PC-9 (cell line): ENCODE measurements at regions not wholly inside any gene's neighbourhood (a gene's known extent, or its start where the extent isn't known, plus 50 kb on each side); places are given as distances from the start of the nearest gene placed in this dataset.

Experiments
- BruUV-seq: library from RNA; stranded (reverse); fragments of 400-500 nt; replicated peaks from 2 replicates; lab custom pipeline; 2021; lab: Mats Ljungman, UMichigan
- CTCF ChIA-PET: fragments of 300-600 bp; sonication (Branson Sonifier 250); formaldehyde crosslinking; loops from one replicate; lab custom pipeline; 2022; ENCODE audit warnings: antibody characterized with exemption; lab: Charles Lee
- POLR2A ChIA-PET: fragments of 300-600 bp; sonication (Branson Sonifier 250); formaldehyde crosslinking; loops from one replicate; lab custom pipeline; 2022; ENCODE audit warnings: antibody characterized with exemption; ENCODE audit not compliant: unreplicated experiment; lab: Charles Lee
- DNase-seq, 2 experiments: peaks; one replicate each; pipeline versions ENCODE4 v3.0.0 to v3.0.0-alpha.2; 2015 to 2022; ENCODE audit warnings: mixed read lengths in 1 of 2
- H2AFZ ChIP-seq: fragments of 200-600 bp; sonication (generic); 2 replicates; pipeline ENCODE4 v1.8.1; 2017; ENCODE audit warnings: antibody characterized with exemption
- H3F3A ChIP-seq: fragments of 200-600 bp; sonication (generic); 2 replicates; pipeline ENCODE4 v1.8.1; 2017; ENCODE audit warnings: antibody characterized with exemption, mild to moderate bottlenecking, low read depth; ENCODE audit not compliant: insufficient read depth
- H3K27ac ChIP-seq: fragments of 200-600 bp; sonication (generic); 2 replicates; pipeline ENCODE4 v1.6.1; 2016; ENCODE audit warnings: mixed run types
- H3K27me3 ChIP-seq: fragments of 200-600 bp; sonication (generic); 2 replicates; pipeline ENCODE4 v1.6.1; 2016; ENCODE audit warnings: low read depth, mixed run types; ENCODE audit not compliant: insufficient read depth
- H3K36me3 ChIP-seq: fragments of 200-600 bp; sonication (generic); 2 replicates; pipeline ENCODE4 v1.6.1; 2016; ENCODE audit warnings: low read depth, mixed run types
- H3K4me1 ChIP-seq: fragments of 200-600 bp; sonication (generic); replicated peaks from 2 replicates; pipeline ENCODE4 v1.6.1; 2016; ENCODE audit warnings: mixed run types; ENCODE audit not compliant: insufficient read depth
- H3K4me2 ChIP-seq: fragments of 200-600 bp; sonication (generic); 2 replicates; pipeline ENCODE4 v1.6.1; 2017; ENCODE audit warnings: mixed run types
- H3K4me3 ChIP-seq: fragments of 200-600 bp; sonication (generic); 2 replicates; pipeline ENCODE4 v1.6.1; 2016; ENCODE audit warnings: mixed run types
- H3K79me2 ChIP-seq: fragments of 200-600 bp; sonication (generic); 2 replicates; pipeline ENCODE4 v1.6.1; 2017; ENCODE audit warnings: low read depth, mixed run types
- H3K9me2 ChIP-seq: fragments of 200-600 bp; sonication (generic); 2 replicates; pipeline ENCODE4 v1.8.1; 2017; ENCODE audit warnings: mild to moderate bottlenecking; ENCODE audit not compliant: insufficient read depth
- H3K9me3 ChIP-seq: fragments of 200-600 bp; sonication (generic); 2 replicates; pipeline ENCODE4 v1.8.1; 2016; ENCODE audit warnings: low read depth; ENCODE audit not compliant: insufficient read depth
- H4K20me1 ChIP-seq: fragments of 200-600 bp; sonication (generic); 2 replicates; pipeline ENCODE4 v1.8.1; 2017; ENCODE audit not compliant: insufficient read depth
- CTCF ChIP-seq: fragments of 200-600 bp; sonication (generic); conservative IDR thresholded peaks from 2 replicates; pipeline ENCODE4 v1.6.1; 2017; ENCODE audit warnings: mixed run types, antibody characterized with exemption, mild to moderate bottlenecking, moderate library complexity
- EZH2 ChIP-seq: fragments of 200-600 bp; sonication (generic); IDR thresholded peaks from 2 replicates; pipeline ENCODE4 v1.8.0; 2017; ENCODE audit warnings: antibody characterized with exemption, low read depth
- intact Hi-C: fragments of 100-400 bp; cut with micrococcal nuclease; formaldehyde crosslinking; loops from one replicate; pipeline ENCODE4 v1.10.0; 2022; ENCODE audit not compliant: unreplicated experiment

GRCh38 chr16:51017969-51018368 is 133.1 kb downstream of the SALL1 start:
- no peak for TF ChIP-seq EZH2
- TF ChIP-seq CTCF: no peak
- DNase-seq: no peak
- ChIA-PET POLR2A (no interaction called here), CTCF (no interaction called here)
- no peaks in the 10 kb centered on the region for H4K20me1 ChIP-seq
- no peaks in the 10 kb centered on the region for H3K36me3 ChIP-seq
- no peaks in the 10 kb centered on the region for H3K9me3 ChIP-seq
- H3K4me2 ChIP-seq: no peak overlapping the region
- no peak overlapping the region for H3K27ac ChIP-seq
- no peaks in the 10 kb centered on the region for H3K9me2 ChIP-seq
- H3K27me3 ChIP-seq: no peaks in the 10 kb centered on the region
- no peaks in the 10 kb centered on the region for H3K4me1 ChIP-seq
- no peaks in the 10 kb centered on the region for H3F3A ChIP-seq
- no TSS peak for BruUV-seq
- no peak overlapping the region for H3K4me3 ChIP-seq
- H3K79me2 ChIP-seq: no peaks in the 10 kb centered on the region
- intact Hi-C loops: no loop called here
- no peak overlapping the region for H2AFZ ChIP-seq

- no TSS peak for BruUV-seq
- no peaks in the 10 kb centered on the region for H3K9me3 ChIP-seq
Observed at GRCh38 chr16:51012396-51012795, 138.7 kb downstream of the SALL1 start.

DNA sequence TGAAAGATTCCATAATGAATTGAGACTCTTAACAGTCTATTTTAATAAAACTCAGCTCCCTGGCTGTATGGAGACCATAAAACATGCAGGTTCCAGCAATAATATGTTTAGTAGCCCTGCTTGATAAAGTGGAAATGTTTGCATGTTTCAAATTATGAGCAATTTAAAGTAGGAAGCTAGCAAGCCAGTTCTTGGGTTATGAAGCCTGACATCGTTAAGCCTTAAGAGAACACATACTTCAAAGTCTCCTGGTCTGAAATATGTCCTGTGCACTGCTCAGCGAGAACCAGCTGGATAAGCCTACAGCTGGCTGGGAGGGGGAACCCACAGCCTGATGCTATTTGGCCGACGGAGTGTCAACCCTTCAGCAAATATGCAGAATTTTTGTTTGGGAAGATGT is 140.3 kb downstream of the SALL1 start:
- no peaks in the 10 kb centered on the region for H3K4me1 ChIP-seq
- BruUV-seq: no TSS peak
- H2AFZ ChIP-seq: no peak overlapping the region
- H3K4me2 ChIP-seq: no peak overlapping the region
- ChIA-PET CTCF (no interaction called here), POLR2A (no interaction called here)
- H3K9me3 ChIP-seq: no peaks in the 10 kb centered on the region
- no peak overlapping the region for H3K4me3 ChIP-seq
- intact Hi-C loops: no loop called here
- H3K36me3 ChIP-seq: no peaks in the 10 kb centered on the region
- DNase-seq: no peak
- H3K27me3 ChIP-seq: no peaks in the 10 kb centered on the region
- H3K27ac ChIP-seq: no peak overlapping the region
- no peak for TF ChIP-seq EZH2
- no peak for TF ChIP-seq CTCF
- H3F3A ChIP-seq: no peaks in the 10 kb centered on the region
- H3K79me2 ChIP-seq: no peaks in the 10 kb centered on the region
- H3K9me2 ChIP-seq: no peaks in the 10 kb centered on the region
- no peaks in the 10 kb centered on the region for H4K20me1 ChIP-seq

More at GRCh38 chr16:51012396-51012795, 138.7 kb downstream of the SALL1 start:
- H3K27me3 ChIP-seq: no peaks in the 10 kb centered on the region
- H3K4me3 ChIP-seq: no peak overlapping the region
- TF ChIP-seq CTCF: no peak
- ChIA-PET POLR2A (no interaction called here), CTCF (no interaction called here)
- no peak for DNase-seq
- H3K79me2 ChIP-seq: no peaks in the 10 kb centered on the region
- intact Hi-C loops: no loop called here
- no peak overlapping the region for H3K4me2 ChIP-seq
- no peak overlapping the region for H2AFZ ChIP-seq
- no peaks in the 10 kb centered on the region for H3K4me1 ChIP-seq
- H3K9me2 ChIP-seq: no peaks in the 10 kb centered on the region
- no peak overlapping the region for H3K27ac ChIP-seq
- H3K36me3 ChIP-seq: no peaks in the 10 kb centered on the region
- H3F3A ChIP-seq: no peaks in the 10 kb centered on the region
- no peaks in the 10 kb centered on the region for H4K20me1 ChIP-seq
